ENCODE measurements at regions not wholly inside any gene's neighbourhood (a gene's known extent, or its start where the extent isn't known, plus 50 kb on each side); places are given as distances from the start of the nearest gene placed in this dataset.
"Not testable (repeated sequence)": the region's sequence is repeated elsewhere in the genome, so short reads cannot be mapped to it uniquely, and the experiment has no call there.

- not testable (repeated sequence) for TF ChIP-seq CTCF (conservative IDR thresholded peaks at IDR 0.05); ZFX (IDR thresholded peaks at IDR 0.05)
Observed at GRCh38 chr1:143714913-143715312, 256.9 kb downstream of the FAM72C start.
